GM13976 (cell line): ENCODE measurements at regions not wholly inside any gene's neighbourhood (a gene's known extent, or its start where the extent isn't known, plus 50 kb on each side); places are given as distances from the start of the nearest gene placed in this dataset.

Experiments
- DNase-seq: peaks from one replicate; pipeline ENCODE4 v3.0.0; 2012; ENCODE audit warnings: low spot score
- in situ Hi-C: fragments of 300-500 bp; cut with MboI; formaldehyde crosslinking; loops from one replicate; pipeline ENCODE4 v1.12.0; 2022; ENCODE audit warnings: low sequenced_read_pairs, mixed read lengths, inconsistent platforms; ENCODE audit not compliant: unreplicated experiment
- TF ChIP-seq, protein P1 (sequence below): IDR thresholded peaks from 2 replicates; pipeline ENCODE4 v1.5.1; 2012; ENCODE audit warnings: borderline replicate concordance, mild to moderate bottlenecking; ENCODE audit not compliant: insufficient read depth; ENCODE audit errors: extremely low read depth, missing control alignments, control extremely low read depth

DNA sequence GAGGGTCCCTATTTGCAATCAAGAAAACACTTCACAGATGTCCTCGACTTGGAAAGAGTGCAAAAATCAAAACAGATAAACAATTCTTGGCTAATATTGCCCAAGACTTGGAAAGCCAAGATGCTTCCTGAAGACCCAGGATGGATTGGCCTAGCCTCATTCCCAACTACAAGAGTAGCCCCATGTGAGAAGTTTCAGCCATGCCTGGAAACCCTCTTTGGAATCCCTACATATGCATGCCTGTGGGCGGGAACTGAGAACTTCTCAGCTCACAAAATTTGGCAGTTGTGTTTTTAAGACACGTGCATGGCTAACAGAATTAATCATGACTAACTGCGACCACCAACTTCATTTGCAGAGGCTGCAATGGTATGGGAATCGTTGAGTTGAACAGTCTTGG lies 283.2 kb upstream of the TBX3 start:
- in situ Hi-C loops, result no loop called here
- no peak for DNase-seq
- TF ChIP-seq, protein P1, sequence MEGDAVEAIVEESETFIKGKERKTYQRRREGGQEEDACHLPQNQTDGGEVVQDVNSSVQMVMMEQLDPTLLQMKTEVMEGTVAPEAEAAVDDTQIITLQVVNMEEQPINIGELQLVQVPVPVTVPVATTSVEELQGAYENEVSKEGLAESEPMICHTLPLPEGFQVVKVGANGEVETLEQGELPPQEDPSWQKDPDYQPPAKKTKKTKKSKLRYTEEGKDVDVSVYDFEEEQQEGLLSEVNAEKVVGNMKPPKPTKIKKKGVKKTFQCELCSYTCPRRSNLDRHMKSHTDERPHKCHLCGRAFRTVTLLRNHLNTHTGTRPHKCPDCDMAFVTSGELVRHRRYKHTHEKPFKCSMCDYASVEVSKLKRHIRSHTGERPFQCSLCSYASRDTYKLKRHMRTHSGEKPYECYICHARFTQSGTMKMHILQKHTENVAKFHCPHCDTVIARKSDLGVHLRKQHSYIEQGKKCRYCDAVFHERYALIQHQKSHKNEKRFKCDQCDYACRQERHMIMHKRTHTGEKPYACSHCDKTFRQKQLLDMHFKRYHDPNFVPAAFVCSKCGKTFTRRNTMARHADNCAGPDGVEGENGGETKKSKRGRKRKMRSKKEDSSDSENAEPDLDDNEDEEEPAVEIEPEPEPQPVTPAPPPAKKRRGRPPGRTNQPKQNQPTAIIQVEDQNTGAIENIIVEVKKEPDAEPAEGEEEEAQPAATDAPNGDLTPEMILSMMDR, result no peak

DNA sequence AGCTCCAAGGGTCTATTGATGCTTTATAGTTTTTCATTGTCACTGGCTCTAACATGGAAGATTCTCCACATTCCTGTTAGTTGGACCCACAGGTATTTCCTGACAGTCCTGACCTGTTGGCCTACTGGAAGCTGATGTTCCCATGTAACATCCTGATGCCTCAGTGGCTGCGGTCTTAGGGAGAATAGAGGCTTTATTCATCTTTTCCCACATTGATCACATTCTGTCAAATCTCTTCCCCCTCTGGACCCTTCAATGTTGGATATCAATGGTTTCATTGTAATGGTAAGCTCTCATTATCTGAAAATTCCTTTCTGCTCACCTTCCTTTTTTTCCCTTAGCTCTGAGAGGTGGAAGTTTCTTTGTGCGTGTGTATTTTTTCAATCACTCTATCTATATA lies 280.9 kb upstream of the TBX3 start:
- no peak for DNase-seq
- in situ Hi-C loops, result no loop called here
- TF ChIP-seq, protein P1, result no peak

DNA sequence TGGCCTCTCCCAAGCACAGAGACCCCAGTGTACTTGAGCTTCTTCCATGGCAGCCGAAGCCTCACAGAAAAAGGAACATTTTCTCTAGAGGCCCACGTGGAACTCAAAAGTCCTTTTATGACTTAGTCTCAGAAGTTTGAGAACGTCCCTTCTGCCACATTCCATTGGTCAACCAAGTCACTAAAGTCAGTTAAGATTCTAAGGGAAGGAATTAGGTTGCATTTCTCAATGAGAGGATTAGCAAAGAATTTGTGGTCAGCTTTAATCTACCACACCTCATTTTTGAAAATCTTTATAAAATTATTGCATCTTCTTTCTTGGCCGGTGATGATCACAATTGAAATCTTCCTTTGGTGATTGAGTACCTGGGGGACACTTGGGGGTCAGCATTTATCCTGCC lies 279.9 kb upstream of the TBX3 start:
- TF ChIP-seq, protein P1, result no peak
- in situ Hi-C loops, result no loop called here
- no peak for DNase-seq

DNA sequence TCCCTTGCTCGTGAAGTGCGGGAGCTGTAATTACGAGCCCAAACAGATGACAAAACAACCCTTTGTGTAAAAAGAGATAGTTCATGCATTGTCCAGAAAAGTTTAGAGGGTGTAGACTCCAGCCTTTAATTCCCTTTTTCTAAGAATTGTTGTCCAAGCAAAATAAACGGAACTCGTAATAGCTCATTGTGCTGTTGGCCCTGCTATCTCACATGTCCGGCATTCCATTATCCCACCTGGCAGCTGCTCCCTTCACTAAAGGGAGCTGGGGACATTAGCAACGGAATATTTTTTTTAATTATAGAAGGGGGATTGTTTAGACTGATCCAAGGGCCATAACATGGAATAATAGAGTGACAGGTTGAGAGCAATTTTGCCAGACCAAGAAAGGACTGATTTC lies 277.5 kb upstream of the TBX3 start:
- TF ChIP-seq, protein P1, result no peak
- in situ Hi-C loops, result no loop called here
- DNase-seq, result no peak

DNA sequence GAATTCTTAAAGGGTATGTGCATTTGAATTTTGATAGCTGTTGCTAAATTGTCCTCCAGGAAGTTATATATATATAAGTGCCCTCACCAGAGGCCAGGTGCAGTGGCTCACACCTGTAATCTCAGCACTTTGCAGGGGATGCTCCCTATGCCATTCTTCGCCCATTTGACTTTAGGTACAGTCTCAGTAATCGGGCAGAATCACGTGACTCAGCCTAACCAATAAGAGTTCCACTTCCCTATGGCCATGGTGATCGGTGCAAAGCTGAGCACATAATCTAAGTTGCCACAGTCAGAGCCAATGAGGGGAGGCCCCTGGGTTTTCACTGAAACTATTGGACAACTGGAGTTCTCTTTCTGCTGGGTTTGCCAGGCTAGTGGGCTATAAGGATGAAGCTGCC lies 274.6 kb upstream of the TBX3 start:
- in situ Hi-C loops, result no loop called here
- no peak for DNase-seq
- TF ChIP-seq, protein P1, result no peak

DNA sequence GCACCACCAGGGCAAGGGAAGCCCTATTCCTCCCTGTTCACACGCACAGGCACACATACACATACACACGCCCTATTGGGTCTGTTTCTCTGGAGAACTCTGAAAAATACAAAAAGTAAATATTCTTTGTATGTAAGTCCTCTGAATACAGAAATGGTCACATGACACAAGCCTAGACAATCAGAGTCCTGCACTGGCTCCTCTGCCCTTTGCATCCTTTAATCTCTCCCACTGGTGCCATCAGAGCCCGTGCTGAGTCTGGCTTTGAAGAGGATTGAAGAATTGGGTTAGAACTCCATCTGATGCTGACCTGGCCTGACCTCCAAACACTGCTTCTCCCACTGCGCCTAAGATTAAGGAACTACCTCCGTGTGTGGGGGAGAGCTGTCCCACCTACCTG lies 273.2 kb upstream of the TBX3 start:
- no peak for DNase-seq
- in situ Hi-C loops, result no loop called here
- TF ChIP-seq, protein P1, result no peak
